Activated naive CD4-positive, alpha-beta T cell treated with anti-CD3 and anti-CD28 coated beads, Interleukin-2, amount 10 ng/mL, durations not matched to agents 7 days and 5 days (primary cell): ENCODE measurements at regions not wholly inside any gene's neighbourhood (a gene's known extent, or its start where the extent isn't known, plus 50 kb on each side); places are given as distances from the start of the nearest gene placed in this dataset.

Source experiments
- CTCF ChIA-PET: fragments of 350-600 bp; sonication (Branson Sonifier 250); formaldehyde crosslinking; loops from one replicate; lab custom pipeline; 2021; ENCODE audit warnings: antibody characterized with exemption; lab: Charles Lee
- DNase-seq: peaks from one replicate; pipeline ENCODE4 v3.0.0-alpha.2; 2020
- H3K27ac Mint-ChIP-seq: one replicate; pipeline ENCODE4 v1.8.0; 2021; ENCODE audit warnings: mild to moderate bottlenecking, moderate library complexity, mixed read lengths
- H3K27me3 Mint-ChIP-seq: one replicate; pipeline ENCODE4 v1.8.0; 2021; ENCODE audit warnings: mild to moderate bottlenecking, mixed read lengths
- H3K36me3 Mint-ChIP-seq: one replicate; pipeline ENCODE4 v1.8.0; 2021; ENCODE audit warnings: mixed read lengths
- H3K4me1 Mint-ChIP-seq: one replicate; pipeline ENCODE4 v1.8.0; 2021; ENCODE audit warnings: mixed read lengths
- H3K4me3 Mint-ChIP-seq: one replicate; pipeline ENCODE4 v1.8.0; 2021; ENCODE audit warnings: mild to moderate bottlenecking, moderate library complexity, mixed read lengths
- H3K9me3 Mint-ChIP-seq: one replicate; pipeline ENCODE4 v1.8.0; 2021; ENCODE audit warnings: mixed read lengths

DNA sequence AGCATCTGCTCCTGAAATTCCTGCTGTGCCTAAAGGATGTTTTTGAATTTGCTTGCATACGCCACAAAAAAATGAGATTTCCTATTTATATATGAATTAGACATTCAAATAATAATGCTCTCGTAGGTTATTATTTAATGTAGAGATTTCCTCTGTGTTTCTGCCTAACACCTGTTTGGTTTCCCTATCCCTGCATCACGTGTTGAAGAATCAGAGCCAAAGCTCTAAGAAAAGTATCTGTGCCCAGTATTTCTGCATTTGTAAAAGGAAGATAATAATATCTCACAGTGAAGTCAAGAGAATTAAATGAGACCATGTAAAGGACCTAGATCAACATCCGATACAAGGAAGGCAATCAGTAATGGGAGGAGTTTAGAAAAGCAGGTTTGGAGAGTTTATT is 179.5 kb downstream of the HNRNPD start:
- no peak overlapping the region for H3K27ac Mint-ChIP-seq
- H3K36me3 Mint-ChIP-seq, result no peaks in the 10 kb centered on the region
- no peak for DNase-seq
- CTCF ChIA-PET, result no interaction called here
- no peak overlapping the region for H3K4me3 Mint-ChIP-seq
- no peaks in the 10 kb centered on the region for H3K9me3 Mint-ChIP-seq
- H3K4me1 Mint-ChIP-seq, result no peaks in the 10 kb centered on the region
- H3K27me3 Mint-ChIP-seq, result no peaks in the 10 kb centered on the region

DNA sequence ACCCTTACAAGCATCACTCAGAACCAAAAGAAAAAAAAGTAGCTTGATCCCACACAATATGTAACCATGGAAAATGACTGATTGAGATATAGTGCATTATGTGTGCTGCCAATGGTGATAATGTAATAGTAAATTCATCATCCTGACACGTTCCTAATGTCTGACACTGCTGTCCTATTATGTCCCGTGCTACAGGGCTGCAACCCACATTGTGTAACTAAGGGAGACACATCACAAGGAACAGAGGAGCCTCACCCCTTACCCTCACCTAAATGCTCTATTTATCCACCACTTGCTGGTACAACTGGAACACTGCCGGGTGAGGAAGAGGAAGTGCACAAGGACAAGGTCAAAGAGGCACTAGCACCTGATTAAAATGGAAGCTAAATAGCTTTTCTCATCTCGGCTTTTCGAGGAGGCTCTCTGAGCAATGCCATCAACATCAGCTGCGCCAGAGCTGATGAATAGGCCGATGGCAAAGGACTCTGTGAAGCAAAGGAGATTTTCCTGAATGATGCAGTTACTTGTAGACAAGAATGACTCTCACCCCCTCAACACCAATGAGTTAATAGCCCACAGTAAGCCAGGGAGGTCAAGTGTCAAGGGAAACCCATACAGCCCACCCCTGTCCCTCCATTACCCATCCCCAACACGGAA is 181.6 kb downstream of the HNRNPD start:
- Mint-ChIP-seq H3K4me1 (no peaks in the 10 kb centered on the region), H3K36me3 (no peaks in the 10 kb centered on the region), H3K27me3 (no peaks in the 10 kb centered on the region), H3K4me3 (no peak overlapping the region), H3K27ac (no peak overlapping the region), H3K9me3 (no peaks in the 10 kb centered on the region)
- DNase-seq, result no peak
- CTCF ChIA-PET, result interaction anchor here (0.6 kb wide), 1 partner anchor 92 kb away, joined by 3 read pairs; no protein-coding TSS in a partner anchor

DNA sequence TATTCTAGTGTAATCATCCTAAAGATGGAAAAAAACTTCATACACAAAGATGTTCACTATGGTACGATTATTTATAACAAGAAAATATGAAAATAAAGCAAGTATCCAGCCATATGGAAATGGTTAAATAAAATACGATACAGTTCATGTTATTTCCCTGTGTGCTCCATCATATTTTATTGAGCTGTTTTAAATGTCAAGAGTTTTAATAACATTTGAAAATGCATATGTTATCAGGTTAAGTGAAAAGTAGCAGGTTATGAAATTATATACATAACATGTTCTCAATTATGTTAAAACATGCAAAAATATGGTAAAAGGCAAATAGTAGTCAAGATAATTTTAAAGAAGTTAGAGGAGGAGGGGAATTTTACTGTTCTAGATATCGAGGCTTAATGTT is 192.0 kb downstream of the HNRNPD start:
- Mint-ChIP-seq H3K4me1 (no peaks in the 10 kb centered on the region), H3K36me3 (no peaks in the 10 kb centered on the region), H3K27ac (no peak overlapping the region), H3K27me3 (peaks cover 6% of the 10 kb centered on the region), H3K4me3 (no peak overlapping the region), H3K9me3 (no peaks in the 10 kb centered on the region)
- CTCF ChIA-PET, result no interaction called here
- no peak for DNase-seq

DNA sequence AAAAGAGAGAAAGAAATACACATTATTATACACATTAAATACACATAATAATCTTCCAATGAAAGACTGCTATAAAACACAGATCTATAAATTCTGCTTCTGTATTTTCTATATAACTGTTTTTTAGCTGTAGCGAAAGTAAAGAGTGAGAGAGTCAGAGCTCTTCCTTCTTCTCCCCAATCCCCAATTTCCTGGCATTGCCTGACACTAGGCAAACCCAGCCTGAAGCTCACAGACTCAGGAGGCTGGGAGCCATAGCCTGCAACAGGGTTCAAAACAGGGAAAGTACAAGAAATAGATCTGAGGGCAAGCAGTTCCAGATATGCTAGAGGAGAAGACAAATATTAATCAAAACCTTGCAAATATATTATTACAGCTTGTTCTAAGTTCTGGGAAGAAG is 201.6 kb downstream of the HNRNPD start:
- Mint-ChIP-seq H3K9me3 (no peaks in the 10 kb centered on the region), H3K27ac (no peak overlapping the region), H3K4me3 (no peak overlapping the region), H3K4me1 (no peaks in the 10 kb centered on the region), H3K36me3 (no peaks in the 10 kb centered on the region), H3K27me3 (no peaks in the 10 kb centered on the region)
- DNase-seq, result no peak
- CTCF ChIA-PET, result no interaction called here

DNA sequence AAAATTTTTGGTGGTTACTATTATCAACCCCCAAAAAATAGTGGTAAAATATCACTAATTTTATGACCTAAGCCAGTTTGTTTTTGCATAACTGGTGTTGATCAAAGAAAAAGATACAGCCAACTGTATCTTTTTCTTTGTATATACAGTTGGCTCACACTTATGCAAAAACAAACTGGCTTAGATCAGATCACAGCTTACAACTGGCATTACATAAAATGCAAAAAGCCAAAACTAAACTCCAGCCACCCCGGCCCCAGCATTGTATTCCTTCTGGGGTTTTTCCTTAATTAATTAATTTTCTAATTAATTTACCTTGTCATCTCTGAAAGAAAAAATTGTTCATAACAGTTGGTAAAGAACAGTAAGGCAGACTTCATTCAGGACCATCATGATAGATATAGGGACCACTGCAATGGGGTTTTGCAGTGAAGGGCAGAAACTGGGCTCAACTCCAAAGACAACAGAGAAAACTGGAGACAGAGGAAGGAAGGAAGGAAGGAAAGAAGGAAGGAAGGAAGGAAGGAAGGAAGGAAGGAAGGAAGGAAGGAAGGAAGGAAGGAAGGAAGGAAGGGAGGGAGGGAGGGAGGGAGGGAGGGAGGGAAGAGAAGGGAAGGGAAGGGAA is 202.1 kb downstream of the HNRNPD start:
- H3K9me3 Mint-ChIP-seq, result no peaks in the 10 kb centered on the region

DNA sequence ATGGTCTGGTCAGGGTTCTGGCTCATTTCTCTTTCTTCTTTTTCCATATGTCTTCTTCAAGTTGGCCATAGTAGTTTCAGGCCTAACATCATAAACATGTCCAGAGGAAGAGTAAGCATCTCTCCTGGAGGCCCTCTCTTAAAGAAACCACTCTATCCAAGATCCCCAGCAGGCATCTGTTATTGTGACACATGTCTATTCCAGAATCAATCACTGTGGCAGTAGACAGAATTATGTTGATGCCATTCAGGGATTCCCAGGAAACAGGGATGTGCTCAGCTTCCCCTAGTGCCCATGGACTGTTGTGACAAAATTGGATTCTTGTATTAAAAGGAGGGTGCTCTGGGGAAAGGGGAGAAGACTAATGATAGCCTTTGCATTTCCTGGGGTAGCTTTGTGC is 224.0 kb downstream of the HNRNPD start:
- CTCF ChIA-PET, result no interaction called here
- no peak overlapping the region for H3K27ac Mint-ChIP-seq
- DNase-seq, result no peak
- no peaks in the 10 kb centered on the region for H3K27me3 Mint-ChIP-seq
- no peak overlapping the region for H3K4me3 Mint-ChIP-seq
- no peaks in the 10 kb centered on the region for H3K4me1 Mint-ChIP-seq
- H3K36me3 Mint-ChIP-seq, result no peaks in the 10 kb centered on the region
- H3K9me3 Mint-ChIP-seq, result peaks cover 5% of the 10 kb centered on the region

More for the DNA sequence above, 202.1 kb downstream of the HNRNPD start:
- Mint-ChIP-seq H3K36me3 (no peaks in the 10 kb centered on the region), H3K4me1 (no peaks in the 10 kb centered on the region), H3K27me3 (no peaks in the 10 kb centered on the region), H3K27ac (no peak overlapping the region), H3K4me3 (no peak overlapping the region)
- CTCF ChIA-PET, result no interaction called here
- no peak for DNase-seq

DNA sequence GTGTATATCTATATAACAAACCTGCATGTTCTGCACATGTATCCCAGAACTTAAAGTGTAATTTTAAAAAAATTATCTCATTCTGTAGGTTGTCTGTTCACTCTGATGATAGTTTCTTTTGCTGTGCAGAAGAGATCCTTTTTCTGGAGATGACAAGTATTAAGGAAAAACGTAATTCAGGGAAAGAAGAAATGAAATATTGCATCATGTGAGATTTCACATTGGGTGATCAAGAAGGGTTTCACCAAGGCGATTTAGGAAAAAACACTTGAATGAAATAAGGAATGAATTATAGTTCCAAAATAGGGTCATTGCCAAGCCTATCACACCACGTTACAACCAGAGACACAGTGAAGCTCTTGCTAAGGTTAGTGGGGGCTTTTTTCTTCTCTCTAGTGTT is 227.9 kb downstream of the HNRNPD start:
- H3K36me3 Mint-ChIP-seq, result no peaks in the 10 kb centered on the region
- no peak overlapping the region for H3K4me3 Mint-ChIP-seq
- CTCF ChIA-PET, result no interaction called here
- H3K27me3 Mint-ChIP-seq, result no peaks in the 10 kb centered on the region
- no peak overlapping the region for H3K27ac Mint-ChIP-seq
- H3K9me3 Mint-ChIP-seq, result no peaks in the 10 kb centered on the region
- H3K4me1 Mint-ChIP-seq, result no peaks in the 10 kb centered on the region
- no peak for DNase-seq

DNA sequence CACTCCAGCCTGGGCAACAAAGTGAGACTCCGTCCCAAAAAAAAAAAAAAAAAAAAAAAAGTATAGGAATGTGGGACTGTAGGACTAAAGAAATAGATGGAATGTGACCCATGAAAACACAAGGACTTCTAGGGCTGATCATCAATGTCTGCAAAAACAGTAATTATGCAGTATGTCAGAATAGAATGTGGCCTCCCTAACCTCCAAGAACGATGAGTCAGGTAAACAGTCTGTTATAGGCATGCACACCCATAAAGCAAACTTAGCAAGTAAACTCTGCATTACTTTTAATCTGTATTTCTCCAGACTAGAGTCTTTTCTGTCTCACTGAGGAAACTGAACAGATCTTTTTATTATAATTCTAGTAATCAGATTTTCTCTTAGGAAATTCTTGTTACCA is 233.4 kb downstream of the HNRNPD start:
- no peak overlapping the region for H3K27ac Mint-ChIP-seq
- no peak overlapping the region for H3K4me3 Mint-ChIP-seq
- H3K27me3 Mint-ChIP-seq, result no peaks in the 10 kb centered on the region
- peaks cover 1% of the 10 kb centered on the region for H3K36me3 Mint-ChIP-seq
- DNase-seq, result no peak
- H3K4me1 Mint-ChIP-seq, result peaks cover 18% of the 10 kb centered on the region
- H3K9me3 Mint-ChIP-seq, result peaks cover 2% of the 10 kb centered on the region
- CTCF ChIA-PET, result no interaction called here

DNA sequence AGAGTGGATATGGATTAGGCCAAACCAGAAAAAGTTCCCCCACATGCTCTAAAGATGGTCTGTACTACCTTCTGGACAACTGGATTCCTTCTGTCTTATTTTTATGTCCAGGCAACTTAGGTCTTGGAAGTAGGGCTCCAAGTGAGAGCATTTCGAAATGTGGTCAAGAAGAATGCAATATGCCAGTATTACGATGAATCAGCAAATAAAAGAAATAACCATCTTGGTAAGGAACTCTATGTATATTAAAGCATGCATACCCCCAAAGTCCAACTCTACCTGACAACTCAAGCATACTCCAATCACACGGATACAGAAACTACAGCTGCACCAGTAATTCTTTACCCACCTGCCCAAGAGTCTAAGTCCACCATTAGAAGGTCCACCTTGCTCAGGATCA is 234.5 kb downstream of the HNRNPD start:
- H3K4me3 Mint-ChIP-seq, result no peak overlapping the region
- peaks cover 1% of the 10 kb centered on the region for H3K36me3 Mint-ChIP-seq
- peaks cover 2% of the 10 kb centered on the region for H3K9me3 Mint-ChIP-seq
- CTCF ChIA-PET, result interaction anchor here (1.4 kb wide), 1 partner anchor 130 kb away, joined by 4 read pairs; no protein-coding TSS in a partner anchor
- H3K4me1 Mint-ChIP-seq, result peaks cover 22% of the 10 kb centered on the region
- no peaks in the 10 kb centered on the region for H3K27me3 Mint-ChIP-seq
- DNase-seq, result no peak
- H3K27ac Mint-ChIP-seq, result no peak overlapping the region

DNA sequence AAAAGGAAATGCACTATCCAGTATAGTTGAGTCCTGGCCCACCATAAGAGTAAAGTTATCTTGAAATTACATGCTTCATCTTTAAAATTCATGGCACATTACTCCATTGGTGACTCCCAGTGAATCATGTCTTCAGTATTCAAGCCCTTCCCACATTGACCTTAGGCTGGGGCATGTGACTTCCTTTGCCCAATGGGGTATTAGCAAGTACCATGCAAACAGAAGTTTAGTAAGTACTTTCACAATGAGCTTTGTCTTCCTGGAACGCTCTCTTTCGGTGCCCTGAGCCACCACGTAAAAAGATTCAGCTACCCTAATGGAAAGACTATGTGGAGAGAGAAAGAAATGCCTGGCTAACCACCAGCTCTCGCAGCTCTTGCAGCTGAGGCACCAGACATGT is 235.4 kb downstream of the HNRNPD start:
- Mint-ChIP-seq H3K27me3 (no peaks in the 10 kb centered on the region), H3K9me3 (peaks cover 2% of the 10 kb centered on the region), H3K4me1 (peaks cover 22% of the 10 kb centered on the region), H3K4me3 (no peak overlapping the region), H3K27ac (no peak overlapping the region), H3K36me3 (peaks cover 1% of the 10 kb centered on the region)
- DNase-seq, result no peak
- CTCF ChIA-PET, result interaction anchor here (1.3 to 1.4 kb wide), 2 partner anchors 131 to 147 kb away, joined by 3 to 4 read pairs; no protein-coding TSS in a partner anchor

DNA sequence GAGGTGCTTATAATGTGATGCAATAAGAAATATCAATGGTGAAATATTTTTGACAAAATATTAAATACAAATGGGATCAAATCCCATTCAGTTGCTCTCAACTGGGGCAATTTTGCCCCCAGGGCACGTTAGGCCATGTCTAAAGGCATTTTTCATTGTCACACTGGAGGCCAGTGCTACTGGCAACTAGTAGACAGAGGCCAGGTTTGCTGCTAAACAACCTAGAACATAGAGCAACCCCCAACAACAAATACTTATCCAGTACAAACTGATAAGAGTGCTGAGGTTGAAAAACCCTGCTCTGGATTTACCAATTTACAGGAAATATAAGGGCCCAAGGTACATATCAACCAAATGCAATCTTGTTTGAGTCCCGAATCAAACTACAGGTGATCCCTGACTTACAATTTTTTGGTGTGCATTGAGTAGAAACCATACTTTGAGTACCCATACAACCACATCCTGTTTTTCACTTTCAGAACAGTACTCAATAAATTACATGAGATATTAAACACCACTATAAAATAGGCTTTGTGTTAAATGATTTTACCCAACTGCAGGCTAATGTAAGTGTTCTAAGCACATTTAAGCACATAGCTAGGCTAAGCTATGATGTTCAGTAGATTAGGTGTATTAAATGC is 237.5 kb downstream of the HNRNPD start:
- CTCF ChIA-PET, result no interaction called here
- Mint-ChIP-seq H3K4me3 (no peak overlapping the region), H3K9me3 (peaks cover 2% of the 10 kb centered on the region), H3K36me3 (peaks cover 1% of the 10 kb centered on the region), H3K27ac (peak overlapping the region; percentile 66), H3K4me1 (peaks cover 22% of the 10 kb centered on the region), H3K27me3 (no peaks in the 10 kb centered on the region)
- no peak for DNase-seq

DNA sequence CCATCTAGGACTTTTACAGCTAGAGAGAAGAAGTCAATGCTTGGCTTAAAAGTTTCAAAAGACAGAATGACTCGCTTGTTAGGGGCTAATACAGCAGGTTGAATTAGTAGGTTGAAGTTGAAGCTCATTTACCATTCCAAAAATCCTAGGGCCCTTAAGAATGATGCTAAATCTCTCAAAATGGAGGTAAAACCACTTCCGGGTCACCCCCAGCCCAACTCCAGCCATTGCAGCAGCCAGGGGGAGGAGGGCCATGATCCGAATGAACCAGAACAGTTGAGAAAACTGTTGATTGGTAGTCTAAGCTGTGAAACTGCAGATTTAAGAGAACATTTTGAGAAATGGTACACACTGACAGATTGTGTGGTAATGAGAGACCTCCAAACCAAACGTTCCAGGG is 245.4 kb downstream of the HNRNPD start:
- Mint-ChIP-seq H3K9me3 (no peaks in the 10 kb centered on the region), H3K4me1 (no peaks in the 10 kb centered on the region), H3K36me3 (no peaks in the 10 kb centered on the region), H3K27me3 (no peaks in the 10 kb centered on the region), H3K27ac (no peak overlapping the region), H3K4me3 (no peak overlapping the region)
- CTCF ChIA-PET, result no interaction called here
- no peak for DNase-seq

DNA sequence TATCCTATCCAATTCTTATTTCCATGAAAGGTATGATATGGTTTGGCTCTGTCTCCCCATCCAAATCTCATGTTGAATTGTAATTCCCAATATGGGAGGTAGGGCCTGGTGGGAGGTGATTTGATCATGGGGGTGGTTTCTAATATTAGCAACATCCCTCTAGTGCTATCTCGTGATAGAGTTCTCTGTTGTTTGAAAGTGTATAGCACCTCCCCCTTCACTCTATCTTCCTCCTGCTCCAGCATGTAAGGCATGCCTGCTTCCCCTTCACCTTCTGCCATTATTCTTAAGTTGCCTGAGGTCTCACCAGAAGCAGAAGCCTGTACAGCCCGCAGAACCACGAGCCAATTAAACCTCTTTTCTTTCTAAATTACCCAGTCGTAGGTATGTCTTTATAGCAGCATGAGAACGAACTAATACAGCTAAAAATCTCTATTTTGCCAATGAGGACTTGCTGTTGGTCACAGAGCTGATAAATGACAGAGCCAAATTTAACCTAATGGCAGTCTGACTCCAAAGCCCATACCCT is 247.2 kb downstream of the HNRNPD start:
- Mint-ChIP-seq H3K4me3 (no peak overlapping the region), H3K27me3 (no peaks in the 10 kb centered on the region), H3K36me3 (no peaks in the 10 kb centered on the region), H3K4me1 (no peaks in the 10 kb centered on the region), H3K27ac (no peak overlapping the region), H3K9me3 (no peaks in the 10 kb centered on the region)
- CTCF ChIA-PET, result interaction anchor here (1.4 kb wide), 1 partner anchor 142 kb away, joined by 5 read pairs; no protein-coding TSS in a partner anchor
- DNase-seq, result no peak

DNA sequence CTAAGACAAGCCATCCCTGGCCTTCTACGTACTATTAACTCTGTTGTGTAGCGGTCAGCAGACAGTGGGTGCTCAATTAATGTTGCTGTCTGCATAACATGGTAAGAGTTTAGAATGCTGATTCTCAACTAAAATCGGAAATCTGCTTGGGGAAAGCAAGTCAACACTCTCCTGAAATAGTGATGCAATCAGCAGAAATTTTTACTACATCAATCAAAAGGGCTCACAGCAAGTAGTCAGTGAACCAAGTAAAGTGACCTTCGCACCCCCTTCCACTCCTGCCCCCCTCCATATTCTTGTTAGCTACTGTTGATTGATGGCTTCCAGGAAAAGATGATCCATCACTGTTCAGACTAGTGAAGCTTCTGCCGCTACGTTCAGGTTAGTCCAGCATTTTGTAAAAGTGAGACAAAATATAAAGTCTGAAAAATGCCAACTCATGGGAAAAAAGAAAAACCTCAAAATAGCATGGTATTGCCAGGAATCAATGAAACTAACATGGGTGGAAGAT is 247.9 kb downstream of the HNRNPD start:
- CTCF ChIA-PET, result interaction anchor here (1.4 kb wide), 1 partner anchor 143 kb away, joined by 5 read pairs; no protein-coding TSS in a partner anchor
- H3K4me1 Mint-ChIP-seq, result no peaks in the 10 kb centered on the region
- no peak for DNase-seq
- no peaks in the 10 kb centered on the region for H3K9me3 Mint-ChIP-seq
- H3K4me3 Mint-ChIP-seq, result no peak overlapping the region
- no peaks in the 10 kb centered on the region for H3K36me3 Mint-ChIP-seq
- H3K27ac Mint-ChIP-seq, result no peak overlapping the region
- no peaks in the 10 kb centered on the region for H3K27me3 Mint-ChIP-seq
